Activated T-cell treated with anti-CD3 and anti-CD28 coated beads for 48 hours (primary cell): ENCODE measurements at regions not wholly inside any gene's neighbourhood (a gene's known extent, or its start where the extent isn't known, plus 50 kb on each side); places are given as distances from the start of the nearest gene placed in this dataset.

Experiments used
- DNase-seq: peaks from one replicate; pipeline ENCODE4 v3.0.0-alpha.2; 2020; ENCODE audit warnings: low read depth

GRCh38 chr3:28646435-28646834, 297.8 kb upstream of the AZI2 start:
- DNase-seq, result no peak

- no peak for DNase-seq
Observed at GRCh38 chr3:28649266-28649665, 300.6 kb upstream of the AZI2 start.

- DNase-seq, result no peak
Observed at GRCh38 chr3:28651159-28651558, 302.5 kb upstream of the AZI2 start.

- no peak for DNase-seq
Observed at GRCh38 chr3:28664123-28664522, 315.5 kb upstream of the AZI2 start.

- DNase-seq, result peak; percentile 39
Observed at GRCh38 chr3:28667646-28668621, 319.3 kb upstream of the AZI2 start.

GRCh38 chr3:28669870-28670269, 321.2 kb upstream of the AZI2 start:
- DNase-seq, result no peak

- DNase-seq, result no peak
Observed at GRCh38 chr3:28672406-28672805, 323.8 kb upstream of the AZI2 start.

- no peak for DNase-seq
Observed at GRCh38 chr3:28673446-28673845, 324.8 kb upstream of the AZI2 start.

GRCh38 chr3:28674212-28674611, 325.6 kb upstream of the AZI2 start:
- DNase-seq, result no peak

GRCh38 chr3:28677581-28677980, 329.0 kb upstream of the AZI2 start:
- DNase-seq, result no peak

GRCh38 chr3:28678086-28678485, 329.5 kb upstream of the AZI2 start:
- no peak for DNase-seq

- DNase-seq, result no peak
Observed at GRCh38 chr3:28680050-28680449, 331.4 kb upstream of the AZI2 start.

- no peak for DNase-seq
Observed at GRCh38 chr3:28682121-28682520, 333.5 kb upstream of the AZI2 start.

GRCh38 chr3:28690176-28690575, 341.6 kb upstream of the AZI2 start:
- DNase-seq, result no peak

- DNase-seq, result no peak
Observed at GRCh38 chr3:28698706-28699105, 350.1 kb upstream of the AZI2 start.

GRCh38 chr3:28699283-28699682, 350.7 kb upstream of the AZI2 start:
- no peak for DNase-seq

GRCh38 chr3:28700728-28701127, 352.1 kb upstream of the AZI2 start:
- DNase-seq, result no peak

GRCh38 chr3:28703843-28704242, 355.2 kb upstream of the AZI2 start:
- DNase-seq, result no peak

GRCh38 chr3:28711293-28711692, 362.7 kb upstream of the AZI2 start:
- no peak for DNase-seq

- DNase-seq, result no peak
Observed at GRCh38 chr3:28716939-28717338, 368.3 kb upstream of the AZI2 start.

- no peak for DNase-seq
Observed at GRCh38 chr3:28718074-28718849, 369.6 kb upstream of the AZI2 start.

GRCh38 chr3:28726840-28727239, 378.2 kb upstream of the AZI2 start:
- DNase-seq, result no peak

- DNase-seq, result no peak
Observed at GRCh38 chr3:28727307-28727706, 378.7 kb upstream of the AZI2 start.
